T-cell (primary cell): ENCODE measurements at regions not wholly inside any gene's neighbourhood (a gene's known extent, or its start where the extent isn't known, plus 50 kb on each side); places are given as distances from the start of the nearest gene placed in this dataset.

Experiments
- ATAC-seq, 4 experiments: fragments of 200-7000 bp in 3 of 4; fragments of 150-1000 bp in 1 of 4; cut with Tn5 transposase; replicated peaks in 1 of 4; 1 replicate in 3 of 4; 2 replicates in 1 of 4; pipeline ENCODE4 v1.10.0; 2021; ENCODE audit warnings: moderate library complexity in 3 of 4, mild to moderate bottlenecking in 2 of 4, moderate number of reproducible peaks in 1 of 4
- CTCF ChIA-PET, 2 donors: fragments of 300-600 bp; sonication (Branson Sonifier 250); formaldehyde crosslinking; loops; one replicate each; lab custom pipeline; 2022; ENCODE audit warnings: antibody characterized with exemption in 2 of 2; lab: Charles Lee
- POLR2A ChIA-PET, 2 donors: fragments of 300-600 bp; sonication (Branson Sonifier 250); formaldehyde crosslinking; loops; one replicate each; lab custom pipeline; 2022; ENCODE audit warnings: antibody characterized with exemption in 2 of 2; lab: Charles Lee
- DNase-seq, 35 experiments: peaks; one replicate each; pipeline versions ENCODE4 v3.0.0 to v3.0.0-alpha.2; 2013 to 2023
- H3K27ac ChIP-seq: one replicate; pipeline ENCODE4 v1.5.1; 2013; ENCODE audit warnings: low read length
- H3K27me3 ChIP-seq, 2 experiments: replicated peaks in 1 of 2; 1 replicate in 1 of 2; 2 replicates in 1 of 2; pipeline versions ENCODE4 v1.6.1 to v1.7.0; 2013; ENCODE audit warnings: low read length in 1 of 2, mixed read lengths in 1 of 2; ENCODE audit not compliant: control insufficient read depth in 2 of 2, insufficient read depth in 2 of 2; ENCODE audit errors: extremely low read depth in 1 of 2
- H3K36me3 ChIP-seq, 2 donors: 1 replicate in 1 of 2; 2 replicates in 1 of 2; pipeline versions ENCODE4 v1.6.1 to v1.7.0; 2013; ENCODE audit warnings: low read length in 1 of 2; ENCODE audit not compliant: control insufficient read depth in 2 of 2, insufficient read depth in 1 of 2; ENCODE audit errors: extremely low read depth in 1 of 2
- H3K4me1 ChIP-seq, 2 experiments: 1 replicate in 1 of 2; 2 replicates in 1 of 2; pipeline versions ENCODE4 v1.6.1 to v1.7.0; 2013; ENCODE audit warnings: low read length in 2 of 2, mixed read lengths in 1 of 2; ENCODE audit not compliant: insufficient read depth in 2 of 2, control insufficient read depth in 1 of 2; ENCODE audit errors: extremely low read depth in 1 of 2
- H3K4me3 ChIP-seq, 2 donors: 1 replicate in 1 of 2; 2 replicates in 1 of 2; pipeline versions ENCODE4 v1.5.1 to v1.7.0; 2013; ENCODE audit warnings: mild to moderate bottlenecking in 2 of 2, low read length in 1 of 2, moderate library complexity in 1 of 2; ENCODE audit not compliant: control insufficient read depth in 1 of 2; ENCODE audit errors: extremely low read depth in 1 of 2
- H3K9me3 ChIP-seq: 2 replicates; pipeline ENCODE4 v1.7.0; 2013
- H3K27ac Mint-ChIP-seq, 2 donors: one replicate each; pipeline ENCODE4 v1.8.0; 2020 to 2021; ENCODE audit warnings: mild to moderate bottlenecking in 2 of 2, mixed read lengths in 2 of 2
- H3K27me3 Mint-ChIP-seq, 2 donors: one replicate each; pipeline ENCODE4 v1.8.0; 2021 to 2022; ENCODE audit warnings: mixed read lengths in 2 of 2
- H3K36me3 Mint-ChIP-seq: one replicate; pipeline ENCODE4 v1.8.0; 2021; ENCODE audit warnings: mixed read lengths
- H3K4me1 Mint-ChIP-seq, 3 donors: one replicate each; pipeline ENCODE4 v1.8.0; 2020 to 2022; ENCODE audit warnings: mixed read lengths in 3 of 3, mild to moderate bottlenecking in 1 of 3
- H3K4me3 Mint-ChIP-seq, 3 donors: one replicate each; pipeline ENCODE4 v1.8.0; 2020 to 2022; ENCODE audit warnings: mild to moderate bottlenecking in 3 of 3, mixed read lengths in 3 of 3, moderate library complexity in 3 of 3
- H3K9me3 Mint-ChIP-seq, 3 donors: one replicate each; pipeline ENCODE4 v1.8.0; 2020 to 2022; ENCODE audit warnings: mixed read lengths in 3 of 3
- WGBS: methylation state at CpG from one replicate; pipeline ENCODE4 v1.1.5; 2013; ENCODE audit warnings: missing lambda C conversion rate; ENCODE audit not compliant: insufficient coverage; 5-methylcytosine and 5-hydroxymethylcytosine counted together

GRCh38 chr11:34830648-34831047 lies 85.5 kb downstream of the APIP start:
- 91% methylated on average over 7 of the region's 8 CpGs for WGBS
- Histone ChIP-seq H3K4me1 (no peaks in the 10 kb centered on the region), H3K9me3 (no peaks in the 10 kb centered on the region), H3K27me3 (no peaks in the 10 kb centered on the region), H3K27ac (no peak overlapping the region), H3K36me3 (no peaks in the 10 kb centered on the region), H3K4me3 (no peak overlapping the region)
- CTCF ChIA-PET, result interaction anchor here in 1 of 2 donors (0.6 kb wide), 1 partner anchor 1005 kb away, joined by 4 read pairs; no protein-coding TSS in a partner anchor
- no peaks in the 10 kb centered on the region for H3K9me3 Mint-ChIP-seq
- H3K36me3 Mint-ChIP-seq, result no peaks in the 10 kb centered on the region
- peaks cover 0 to 4% of the 10 kb centered on the region in 2 donors for H3K27me3 Mint-ChIP-seq
- H3K27ac Mint-ChIP-seq, result no peak overlapping the region
- no peak overlapping the region for H3K4me3 Mint-ChIP-seq
- DNase-seq, result no peak
- POLR2A ChIA-PET, result no interaction called here
- ATAC-seq, result no peak
- H3K4me1 Mint-ChIP-seq, result no peaks in the 10 kb centered on the region

GRCh38 chr11:34830035-34830434 lies 86.1 kb downstream of the APIP start:
- POLR2A ChIA-PET, result no interaction called here
- H3K27ac ChIP-seq, result no peak overlapping the region
- Mint-ChIP-seq H3K27me3 (peaks cover 0 to 2% of the 10 kb centered on the region in 2 donors), H3K9me3 (no peaks in the 10 kb centered on the region), H3K36me3 (no peaks in the 10 kb centered on the region), H3K4me1 (no peaks in the 10 kb centered on the region), H3K27ac (no peak overlapping the region), H3K4me3 (no peak overlapping the region)
- WGBS, result 69% methylated on average over 4 of the region's 5 CpGs
- no peak overlapping the region for H3K4me3 ChIP-seq
- CTCF ChIA-PET, result interaction anchor here in 1 of 2 donors (0.8 kb wide), 1 partner anchor 10 kb away, joined by 3 read pairs; no protein-coding TSS in a partner anchor
- no peaks in the 10 kb centered on the region for H3K4me1 ChIP-seq
- H3K36me3 ChIP-seq, result no peaks in the 10 kb centered on the region
- DNase-seq (no peak), ATAC-seq (no peak)
- H3K9me3 ChIP-seq, result no peaks in the 10 kb centered on the region
- no peaks in the 10 kb centered on the region for H3K27me3 ChIP-seq

GRCh38 chr11:34827228-34827627 lies 89.0 kb downstream of the APIP start:
- Mint-ChIP-seq H3K4me3 (no peak overlapping the region), H3K27me3 (peaks cover 0 to 4% of the 10 kb centered on the region in 2 donors), H3K36me3 (no peaks in the 10 kb centered on the region), H3K9me3 (no peaks in the 10 kb centered on the region), H3K27ac (no peak overlapping the region), H3K4me1 (no peaks in the 10 kb centered on the region)
- Histone ChIP-seq H3K27me3 (no peaks in the 10 kb centered on the region), H3K4me3 (no peak overlapping the region), H3K27ac (no peak overlapping the region), H3K36me3 (no peaks in the 10 kb centered on the region), H3K9me3 (no peaks in the 10 kb centered on the region), H3K4me1 (no peaks in the 10 kb centered on the region)
- ATAC-seq, result no peak
- no CpG with 5 or more reads among the region's 1 CpG for WGBS
- no peak for DNase-seq
- POLR2A ChIA-PET, result no interaction called here
- CTCF ChIA-PET, result no interaction called here

GRCh38 chr11:34826384-34826726 lies 89.8 kb downstream of the APIP start:
- Mint-ChIP-seq H3K27ac (no peak overlapping the region), H3K27me3 (peaks cover 0 to 8% of the 10 kb centered on the region in 2 donors), H3K9me3 (no peaks in the 10 kb centered on the region), H3K4me1 (no peaks in the 10 kb centered on the region), H3K4me3 (no peak overlapping the region), H3K36me3 (no peaks in the 10 kb centered on the region)
- ChIA-PET CTCF (no interaction called here), POLR2A (no interaction called here)
- ATAC-seq (no peak), DNase-seq (no peak)
- Histone ChIP-seq H3K4me1 (no peaks in the 10 kb centered on the region), H3K27me3 (no peaks in the 10 kb centered on the region), H3K4me3 (no peak overlapping the region), H3K36me3 (no peaks in the 10 kb centered on the region), H3K27ac (no peak overlapping the region), H3K9me3 (no peaks in the 10 kb centered on the region)
- no CpG with 5 or more reads among the region's 1 CpG for WGBS

GRCh38 chr11:34825670-34826383 lies 90.4 kb downstream of the APIP start:
- Histone ChIP-seq H3K27me3 (no peaks in the 10 kb centered on the region), H3K4me1 (no peaks in the 10 kb centered on the region), H3K27ac (no peak overlapping the region), H3K9me3 (no peaks in the 10 kb centered on the region), H3K4me3 (no peak overlapping the region), H3K36me3 (no peaks in the 10 kb centered on the region)
- no peak overlapping the region for H3K27ac Mint-ChIP-seq
- no peak overlapping the region for H3K4me3 Mint-ChIP-seq
- H3K27me3 Mint-ChIP-seq, result peaks cover 0 to 8% of the 10 kb centered on the region in 2 donors
- H3K4me1 Mint-ChIP-seq, result peaks cover 0 to 2% (median 2%) of the 10 kb centered on the region in 3 donors
- no peaks in the 10 kb centered on the region for H3K36me3 Mint-ChIP-seq
- H3K9me3 Mint-ChIP-seq, result no peaks in the 10 kb centered on the region
- whole genome bisulfite sequencing, result 83% methylated on average over 4 of the region's 7 CpGs
- ChIA-PET POLR2A (no interaction called here), CTCF (no interaction called here)
- DNase-seq, result no peak
- no peak for ATAC-seq

GRCh38 chr11:34825315-34825669 lies 90.9 kb downstream of the APIP start:
- no peak overlapping the region for H3K4me3 Mint-ChIP-seq
- H3K27me3 Mint-ChIP-seq, result peaks cover 0 to 8% of the 10 kb centered on the region in 2 donors
- Histone ChIP-seq H3K9me3 (no peaks in the 10 kb centered on the region), H3K27me3 (no peaks in the 10 kb centered on the region), H3K36me3 (no peaks in the 10 kb centered on the region), H3K27ac (no peak overlapping the region), H3K4me3 (no peak overlapping the region), H3K4me1 (peaks cover 0 to under 1% of the 10 kb centered on the region in 2 experiments)
- no peaks in the 10 kb centered on the region for H3K36me3 Mint-ChIP-seq
- WGBS, result 95% methylated on average over 2 of the region's 3 CpGs
- ChIA-PET POLR2A (no interaction called here), CTCF (interaction anchor here in 1 of 2 donors (0.6 kb wide), 2 partner anchors 15 to 1057 kb away, joined by 5 to 8 read pairs; no protein-coding TSS in a partner anchor)
- DNase-seq (no peak), ATAC-seq (no peak)
- no peak overlapping the region for H3K27ac Mint-ChIP-seq
- peaks cover 2 to 6% (median 6%) of the 10 kb centered on the region in 3 donors for H3K4me1 Mint-ChIP-seq
- no peaks in the 10 kb centered on the region for H3K9me3 Mint-ChIP-seq
